Fibroblast of mammary gland (primary cell): ENCODE measurements at regions not wholly inside any gene's neighbourhood (a gene's known extent, or its start where the extent isn't known, plus 50 kb on each side); places are given as distances from the start of the nearest gene placed in this dataset.

Source experiments
- DNase-seq: peaks from one replicate; pipeline ENCODE4 v3.0.0-alpha.2; 2010; ENCODE audit warnings: low read depth
- H3K4me3 ChIP-seq: 2 replicates; pipeline ENCODE4 v1.5.1; 2011; ENCODE audit warnings: low read depth, mild to moderate bottlenecking, low read length, moderate library complexity; ENCODE audit not compliant: control insufficient read depth
- CTCF ChIP-seq: conservative IDR thresholded peaks from 2 replicates; pipeline ENCODE4 v1.5.1; 2011; ENCODE audit warnings: low read depth, low read length, inconsistent platforms; ENCODE audit not compliant: control insufficient read depth, insufficient read depth

DNA sequence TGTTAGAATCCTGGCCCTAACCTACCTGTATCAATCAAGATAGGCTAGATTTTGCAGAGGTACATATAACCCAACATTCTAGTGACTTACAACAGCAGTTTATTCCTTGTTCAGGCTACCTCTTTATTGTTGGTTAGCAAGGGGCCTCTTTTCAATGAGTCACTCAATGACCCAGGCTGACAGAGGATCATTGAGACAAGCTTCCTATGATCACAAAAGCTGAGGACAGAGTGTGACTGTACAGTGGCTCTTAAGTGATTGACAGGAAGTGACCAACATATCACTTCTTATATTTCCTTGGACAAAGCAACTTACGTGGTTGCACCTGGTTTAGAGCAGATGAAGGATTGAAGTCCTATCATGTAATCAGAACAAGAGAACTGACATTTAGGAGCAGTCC lies 740.9 kb downstream of the FRK start:
- TF ChIP-seq CTCF = no peak
- DNase-seq = no peak
- no peak overlapping the region for H3K4me3 ChIP-seq

GRCh38 chr6:115310156-115310555 lies 750.5 kb downstream of the FRK start:
- no peak for TF ChIP-seq CTCF
- no peak for DNase-seq

DNA sequence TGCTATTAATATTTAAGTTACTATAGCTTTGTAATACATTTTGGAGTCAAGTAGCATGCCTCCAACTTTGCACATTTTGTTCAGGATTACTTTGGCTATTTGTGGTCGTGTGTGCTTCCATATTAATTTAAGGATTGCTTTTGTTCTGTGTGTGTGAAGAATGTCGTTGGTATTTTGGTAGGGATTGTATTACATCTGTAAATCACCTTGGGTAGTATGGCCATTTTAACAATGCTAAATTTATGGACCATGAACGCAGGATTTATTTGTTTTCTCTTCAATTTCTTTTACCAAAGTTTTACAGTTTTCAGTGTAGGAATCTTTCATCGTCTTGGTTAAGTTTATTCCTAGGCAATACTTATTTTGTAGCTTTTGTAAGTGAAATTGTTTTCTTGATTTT lies 758.0 kb downstream of the FRK start:
- TF ChIP-seq CTCF = no peak
- no peak for DNase-seq
- no peak overlapping the region for H3K4me3 ChIP-seq

More at GRCh38 chr6:115310156-115310555, 750.5 kb downstream of the FRK start:
- no peak overlapping the region for H3K4me3 ChIP-seq

DNA sequence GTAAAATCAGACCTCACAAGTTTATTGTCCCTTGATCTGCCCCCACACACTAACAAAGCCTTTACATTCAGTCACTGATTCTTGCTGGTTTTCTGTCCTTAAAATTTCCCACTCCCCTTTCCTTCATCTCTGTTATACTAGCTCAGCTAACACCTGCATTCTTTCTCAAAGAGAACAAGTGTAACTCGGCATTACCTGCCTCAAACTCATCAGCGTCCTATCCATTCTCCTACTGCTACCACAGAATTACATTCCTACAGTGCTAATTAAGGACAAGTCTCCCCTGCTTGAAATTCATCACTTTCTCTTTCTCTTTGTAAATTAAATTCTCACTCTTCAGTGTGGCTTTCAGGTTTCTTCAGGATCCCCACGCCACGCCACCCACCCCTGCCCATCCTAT lies 773.2 kb downstream of the FRK start:
- no peak for TF ChIP-seq CTCF
- no peak overlapping the region for H3K4me3 ChIP-seq
- no peak for DNase-seq

DNA sequence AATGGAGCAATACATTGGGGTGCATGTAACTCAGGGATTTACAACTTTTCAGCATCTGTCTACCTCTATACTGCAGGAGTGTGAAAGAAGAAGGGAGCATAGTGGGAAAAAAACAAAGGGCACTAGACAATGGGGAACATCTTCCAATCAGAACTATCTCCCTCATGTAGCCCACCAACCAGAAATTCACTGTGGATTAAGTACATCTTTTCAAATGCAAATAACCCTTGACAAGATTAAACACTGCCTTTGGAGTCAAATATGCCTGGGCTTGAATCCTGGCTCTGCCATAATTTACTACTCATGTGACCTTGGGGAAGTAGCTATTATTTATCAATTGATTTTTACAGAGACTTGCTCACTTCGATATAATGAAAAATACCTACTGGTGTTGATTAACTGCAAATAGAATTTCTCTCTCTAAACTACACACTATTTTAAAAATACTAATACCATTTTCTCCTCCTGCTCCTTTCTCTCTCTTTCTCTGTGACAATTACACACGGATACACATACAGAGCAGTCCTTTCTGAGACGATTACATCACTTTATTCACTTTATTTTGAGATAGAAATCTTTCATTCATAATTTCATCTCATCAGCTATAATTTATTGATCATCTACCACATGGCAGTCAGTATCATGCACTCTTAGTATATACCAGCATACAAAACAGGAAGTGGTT lies 783.7 kb downstream of the FRK start:
- no peak for DNase-seq
- no peak for TF ChIP-seq CTCF
- no peak overlapping the region for H3K4me3 ChIP-seq

DNA sequence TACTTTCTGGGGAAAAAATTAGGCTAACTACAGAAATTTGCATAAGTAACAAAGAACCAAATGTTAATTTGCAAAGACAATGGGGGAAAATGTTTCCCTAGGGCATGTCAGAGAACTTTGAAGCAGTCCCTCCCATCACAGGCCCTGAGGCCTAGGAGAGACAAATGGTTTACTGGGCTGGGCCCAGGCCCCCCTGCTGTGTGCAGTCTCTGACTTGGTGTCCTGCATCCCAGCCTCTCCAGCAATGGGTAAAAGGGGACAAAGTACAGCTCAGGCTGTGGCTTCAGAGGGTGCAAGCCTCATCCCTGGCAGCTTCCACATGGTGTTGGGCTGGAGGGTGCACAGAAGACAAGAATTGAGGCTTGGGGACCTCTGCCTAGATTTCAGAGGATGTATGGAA lies 788.4 kb downstream of the FRK start:
- TF ChIP-seq CTCF = no peak
- DNase-seq = no peak
- no peak overlapping the region for H3K4me3 ChIP-seq

DNA sequence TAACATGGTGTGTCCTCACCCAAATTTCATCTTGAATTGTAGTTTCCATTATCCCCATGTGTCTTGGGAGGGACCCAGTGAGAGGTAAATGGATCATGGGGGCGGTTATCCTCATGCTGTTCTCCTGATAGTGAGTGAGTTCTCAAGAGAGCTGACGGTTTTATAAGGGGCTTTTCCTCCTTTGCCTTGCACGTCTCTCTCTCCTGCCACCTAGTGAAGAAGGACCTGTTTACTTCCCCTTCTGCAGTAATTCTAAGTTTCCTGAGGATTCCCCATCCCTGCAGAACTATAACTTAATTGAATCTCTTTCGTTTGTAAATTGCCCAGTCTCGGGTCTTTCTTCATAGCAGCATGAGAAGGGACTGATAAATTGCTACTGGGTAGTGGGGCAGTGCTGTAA lies 789.3 kb downstream of the FRK start:
- DNase-seq = no peak
- H3K4me3 ChIP-seq = no peak overlapping the region
- no peak for TF ChIP-seq CTCF
